ENCODE measurements at regions not wholly inside any gene's neighbourhood (a gene's known extent, or its start where the extent isn't known, plus 50 kb on each side); places are given as distances from the start of the nearest gene placed in this dataset.

- TF ChIP-seq ZBTB4 (CRISPR knock-in tag; IDR thresholded peaks at IDR 0.05) (no peak), IRF4 (IDR thresholded peaks at IDR 0.05; ENCODE audit: low read depth, low read length) (no peak), SREBF2 (IDR thresholded peaks at IDR 0.05; ENCODE audit: low read length) (no peak), IRF3 (IDR thresholded peaks at IDR 0.05) (no peak), HDAC2 (IDR thresholded peaks at IDR 0.05) (no peak), SMAD5 (IDR thresholded peaks at IDR 0.05; ENCODE audit: low read depth) (no peak), RAD51 (IDR thresholded peaks at IDR 0.05) (no peak), HCFC1 (IDR thresholded peaks at IDR 0.05; ENCODE audit: low read length) (no peak), CEBPZ (IDR thresholded peaks at IDR 0.05; ENCODE audit: low read depth, low read length) (no peak), KLF5 (IDR thresholded peaks at IDR 0.05; ENCODE audit: partially characterized antibody) (no peak)
Observed at GRCh38 chrX:141375011-141375760, 132.9 kb upstream of the SPANXC start (continued).

Data from GM12878 (cell line).